Hepatocyte (in vitro differentiated cells): ENCODE measurements at regions not wholly inside any gene's neighbourhood (a gene's known extent, or its start where the extent isn't known, plus 50 kb on each side); places are given as distances from the start of the nearest gene placed in this dataset.
"Not testable (repeated sequence)": the region's sequence is repeated elsewhere in the genome, so short reads cannot be mapped to it uniquely, and the experiment has no call there.

Experiments
- CTCF ChIP-seq: fragments of 200-600 bp; sonication (generic); IDR thresholded peaks from 2 replicates; pipeline ENCODE4 v1.5.1; 2016; ENCODE audit warnings: antibody characterized with exemption, mild to moderate bottlenecking; ENCODE audit not compliant: poor library complexity
- EZH2 ChIP-seq: fragments of 200-600 bp; sonication (generic); IDR thresholded peaks from 2 replicates; pipeline ENCODE4 v1.6.1; 2016; ENCODE audit warnings: antibody characterized with exemption, mild to moderate bottlenecking, borderline replicate concordance

GRCh38 chr11:98733378-98733777 is 287.4 kb upstream of the CNTN5 start:
- not testable (repeated sequence) for TF ChIP-seq CTCF, EZH2
